Kidney (tissue), 13 donors: ENCODE measurements at regions not wholly inside any gene's neighbourhood (a gene's known extent, or its start where the extent isn't known, plus 50 kb on each side); places are given as distances from the start of the nearest gene placed in this dataset.

Experiments
- DNase-seq, 5 donors: peaks; one replicate each; pipeline ENCODE4 v3.0.0-alpha.2; 2013 to 2020
- FAIRE-seq: peaks from 2 replicates; lab custom pipeline; 2012; peaks lifted over from hg19 to GRCh38; lab: Jason Lieb, UNC
- H3K27ac ChIP-seq, 2 donors: one replicate each; pipeline ENCODE4 v1.7.0; 2013; ENCODE audit warnings: low read depth in 2 of 2, low read length in 2 of 2, inconsistent platforms in 1 of 2
- H3K27me3 ChIP-seq: one replicate; pipeline ENCODE4 v1.7.1; 2013; ENCODE audit warnings: low read length, inconsistent platforms; ENCODE audit not compliant: control insufficient read depth, insufficient read depth
- H3K36me3 ChIP-seq, 3 donors: one replicate each; pipeline versions ENCODE4 v1.7.0 to v1.7.1; 2013; ENCODE audit warnings: low read length in 3 of 3, control low read depth in 1 of 3, inconsistent platforms in 1 of 3; ENCODE audit not compliant: insufficient read depth in 3 of 3, control insufficient read depth in 2 of 3
- H3K4me1 ChIP-seq, 3 donors: one replicate each; pipeline versions ENCODE4 v1.7.0 to v1.7.1; 2013; ENCODE audit warnings: low read length in 3 of 3, inconsistent platforms in 1 of 3, low read depth in 1 of 3; ENCODE audit not compliant: control insufficient read depth in 2 of 3, insufficient read depth in 2 of 3
- H3K4me3 ChIP-seq, 3 donors: one replicate each; pipeline versions ENCODE4 v1.7.0 to v1.8.1; 2013; ENCODE audit warnings: low read length in 3 of 3, control low read depth in 1 of 3, inconsistent platforms in 1 of 3
- H3K9ac ChIP-seq, 3 donors: one replicate each; pipeline versions ENCODE4 v1.7.0 to v1.7.1; 2013; ENCODE audit warnings: low read length in 3 of 3, control low read depth in 1 of 3, inconsistent platforms in 1 of 3
- H3K9me3 ChIP-seq, 3 donors: one replicate each; pipeline versions ENCODE4 v1.7.0 to v1.7.1; 2013; ENCODE audit warnings: low read length in 3 of 3, control low read depth in 1 of 3, inconsistent platforms in 1 of 3; ENCODE audit not compliant: control insufficient read depth in 2 of 3, insufficient read depth in 1 of 3
- CTCF ChIP-seq: IDR thresholded peaks from 3 replicates; pipeline ENCODE4 v1.5.1; 2012; ENCODE audit warnings: mild to moderate bottlenecking, moderate library complexity, borderline replicate concordance; ENCODE audit not compliant: insufficient read depth; ENCODE audit errors: extremely low read depth
- intact Hi-C: fragments of 100-400 bp; cut with DNase I; formaldehyde crosslinking; loops from one replicate; pipeline ENCODE4 v1.11.1; 2022
- donor health status: control.
- donor health status: control.
- donor health status: control.
- donor health status: control.
- donor health status: control.
- donor health status: DM: yes; HTN: yes; CAD: no.
- donor health status: Normal renal cell carcinoma (clear cell type).

- Histone ChIP-seq H3K27me3 (no peaks in the 10 kb centered on the region), H3K9me3 (peaks cover 0 to 6% (median 1%) of the 10 kb centered on the region in 3 donors), H3K36me3 (no peaks in the 10 kb centered on the region), H3K9ac (no peak overlapping the region), H3K4me3 (no peak overlapping the region), H3K27ac (no peak overlapping the region), H3K4me1 (no peaks in the 10 kb centered on the region)
- FAIRE-seq, result no peak
- TF ChIP-seq CTCF, result no peak
- intact Hi-C loops, result no loop called here
- no peak for DNase-seq
These were observed 89.1 kb upstream of the CNOT2 start for GRCh38 chr12:70154087-70154638.

GRCh38 chr12:70154960-70155589, 88.2 kb upstream of the CNOT2 start:
- FAIRE-seq, result no peak
- no peak overlapping the region for H3K9ac ChIP-seq
- H3K27ac ChIP-seq, result no peak overlapping the region
- H3K36me3 ChIP-seq, result no peaks in the 10 kb centered on the region
- intact Hi-C loops, result no loop called here
- no peak overlapping the region for H3K4me3 ChIP-seq
- H3K4me1 ChIP-seq, result no peaks in the 10 kb centered on the region
- no peak for TF ChIP-seq CTCF
- DNase-seq, result peak in 2 of 5 donors; percentile 3 to 4
- peaks cover 0 to 6% (median 1%) of the 10 kb centered on the region in 3 donors for H3K9me3 ChIP-seq
- no peaks in the 10 kb centered on the region for H3K27me3 ChIP-seq

- H3K4me1 ChIP-seq, result no peaks in the 10 kb centered on the region
- intact Hi-C loops, result no loop called here
- no peak for TF ChIP-seq CTCF
- no peak overlapping the region for H3K9ac ChIP-seq
- H3K36me3 ChIP-seq, result no peaks in the 10 kb centered on the region
- no peak overlapping the region for H3K27ac ChIP-seq
- H3K4me3 ChIP-seq, result no peak overlapping the region
- DNase-seq, result no peak
- H3K27me3 ChIP-seq, result no peaks in the 10 kb centered on the region
- peaks cover 0 to 6% (median 1%) of the 10 kb centered on the region in 3 donors for H3K9me3 ChIP-seq
- FAIRE-seq, result no peak
These were observed 86.1 kb upstream of the CNOT2 start for GRCh38 chr12:70157099-70157498.
